ENCODE measurements at regions not wholly inside any gene's neighbourhood (a gene's known extent, or its start where the extent isn't known, plus 50 kb on each side); places are given as distances from the start of the nearest gene placed in this dataset.
"Not testable (repeated sequence)": the region's sequence is repeated elsewhere in the genome, so short reads cannot be mapped to it uniquely, and the experiment has no call there.

- TF ChIP-seq, protein P1, sequence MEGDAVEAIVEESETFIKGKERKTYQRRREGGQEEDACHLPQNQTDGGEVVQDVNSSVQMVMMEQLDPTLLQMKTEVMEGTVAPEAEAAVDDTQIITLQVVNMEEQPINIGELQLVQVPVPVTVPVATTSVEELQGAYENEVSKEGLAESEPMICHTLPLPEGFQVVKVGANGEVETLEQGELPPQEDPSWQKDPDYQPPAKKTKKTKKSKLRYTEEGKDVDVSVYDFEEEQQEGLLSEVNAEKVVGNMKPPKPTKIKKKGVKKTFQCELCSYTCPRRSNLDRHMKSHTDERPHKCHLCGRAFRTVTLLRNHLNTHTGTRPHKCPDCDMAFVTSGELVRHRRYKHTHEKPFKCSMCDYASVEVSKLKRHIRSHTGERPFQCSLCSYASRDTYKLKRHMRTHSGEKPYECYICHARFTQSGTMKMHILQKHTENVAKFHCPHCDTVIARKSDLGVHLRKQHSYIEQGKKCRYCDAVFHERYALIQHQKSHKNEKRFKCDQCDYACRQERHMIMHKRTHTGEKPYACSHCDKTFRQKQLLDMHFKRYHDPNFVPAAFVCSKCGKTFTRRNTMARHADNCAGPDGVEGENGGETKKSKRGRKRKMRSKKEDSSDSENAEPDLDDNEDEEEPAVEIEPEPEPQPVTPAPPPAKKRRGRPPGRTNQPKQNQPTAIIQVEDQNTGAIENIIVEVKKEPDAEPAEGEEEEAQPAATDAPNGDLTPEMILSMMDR (IDR thresholded peaks at IDR 0.05; ENCODE audit: insufficient read depth, low read length, poor library complexity, severe bottlenecking): not testable (repeated sequence)
- not testable (repeated sequence) for TF ChIP-seq EZH2phosphoT487 (conservative IDR thresholded peaks at IDR 0.05; ENCODE audit: low read length)
Observed at GRCh38 chr1:121007755-121008154, 118.2 kb downstream of the PPIAL4A start.
